OCI-LY7 (cell line): ENCODE measurements at regions not wholly inside any gene's neighbourhood (a gene's known extent, or its start where the extent isn't known, plus 50 kb on each side); places are given as distances from the start of the nearest gene placed in this dataset.

ENCODE experiments used
- CTCF ChIP-seq: fragments of 200-600 bp; sonication (generic); conservative IDR thresholded peaks from 2 replicates; pipeline ENCODE4 v1.5.1; 2014; ENCODE audit warnings: mild to moderate bottlenecking, antibody characterized with exemption, low read length, moderate library complexity, mixed read lengths
- EZH2phosphoT487 ChIP-seq: fragments of 200-600 bp; sonication (generic); IDR thresholded peaks from 2 replicates; pipeline ENCODE4 v1.6.1; 2018; ENCODE audit warnings: low read depth, borderline replicate concordance, mild to moderate bottlenecking, mixed run types, antibody characterized with exemption, low read length, moderate library complexity, mixed read lengths

DNA sequence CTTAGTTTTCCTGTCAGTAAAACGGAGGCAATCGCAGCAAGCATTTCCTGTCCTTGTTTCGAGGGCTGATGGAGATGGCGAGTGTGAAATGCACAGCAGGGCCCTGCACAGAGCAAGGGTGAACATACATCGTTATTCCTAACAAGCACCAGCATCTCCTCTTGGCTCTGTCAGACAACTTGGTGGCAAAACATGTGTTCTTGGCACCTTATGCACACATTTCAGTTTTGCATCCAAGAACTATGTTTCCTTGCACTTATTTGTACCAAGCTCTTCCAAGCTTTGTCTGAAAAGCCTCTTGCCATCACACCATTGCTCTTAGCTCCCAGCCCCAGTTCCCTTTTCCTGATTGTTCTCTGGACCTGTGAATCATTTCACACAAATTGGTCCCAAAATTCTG lies 132.9 kb upstream of the GRB10 start:
- TF ChIP-seq CTCF (no peak), EZH2phosphoT487 (no peak)
